ENCODE measurements at regions not wholly inside any gene's neighbourhood (a gene's known extent, or its start where the extent isn't known, plus 50 kb on each side); places are given as distances from the start of the nearest gene placed in this dataset.

DNA sequence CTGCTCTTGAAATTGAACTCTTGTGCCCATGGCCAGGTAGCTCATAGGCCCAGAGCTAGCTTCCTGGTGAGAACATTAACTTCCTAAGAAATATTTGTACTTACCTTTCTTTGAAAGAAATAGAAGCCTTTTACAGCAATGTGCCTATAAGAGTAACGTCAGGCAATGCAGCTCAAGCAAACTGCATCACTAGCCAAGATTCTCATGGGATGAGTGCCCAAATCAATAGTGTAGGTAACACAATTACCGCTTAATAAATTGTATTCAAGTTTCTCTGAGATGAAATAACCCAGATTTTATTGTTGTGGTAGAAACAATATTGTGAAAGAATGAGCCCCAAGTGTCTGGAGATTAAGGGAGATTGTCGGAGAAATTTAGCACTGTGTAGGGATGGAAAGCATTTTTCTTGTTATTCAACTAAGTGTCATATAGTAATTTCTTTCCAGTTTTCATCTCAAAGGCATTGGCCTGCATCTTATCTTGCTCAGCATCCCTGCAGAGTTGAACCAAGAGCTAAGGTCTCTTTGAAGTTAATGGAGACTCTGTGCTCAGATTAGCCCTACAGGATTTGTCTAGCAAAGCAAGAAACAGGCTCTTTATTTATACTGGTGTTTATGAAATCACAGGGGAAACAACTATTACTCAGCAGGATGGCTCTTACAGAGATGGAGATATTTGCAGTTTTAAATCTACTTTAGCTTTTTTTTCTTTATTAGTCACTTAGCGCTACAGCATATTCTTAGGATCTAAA lies 321.0 kb upstream of the PDGFD start (continued):
- no peak for TF ChIP-seq KDM4A (IDR thresholded peaks at IDR 0.05; ENCODE audit: low read depth, low read length, severe bottlenecking)
- no peak for TF ChIP-seq CREB1 (IDR thresholded peaks at IDR 0.05)
- TF ChIP-seq, protein P1, sequence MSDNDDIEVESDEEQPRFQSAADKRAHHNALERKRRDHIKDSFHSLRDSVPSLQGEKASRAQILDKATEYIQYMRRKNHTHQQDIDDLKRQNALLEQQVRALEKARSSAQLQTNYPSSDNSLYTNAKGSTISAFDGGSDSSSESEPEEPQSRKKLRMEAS (IDR thresholded peaks at IDR 0.05) = no peak
- TF ChIP-seq GTF2F1 (IDR thresholded peaks at IDR 0.05; ENCODE audit: borderline replicate concordance, low read depth, low read length) = no peak

All from H1 (cell line).